Lung (tissue), 11 donors: ENCODE measurements at regions not wholly inside any gene's neighbourhood (a gene's known extent, or its start where the extent isn't known, plus 50 kb on each side); places are given as distances from the start of the nearest gene placed in this dataset.

Experiments used
- ATAC-seq: fragments of 200-7000 bp; cut with Tn5 transposase; one replicate; pipeline ENCODE4 v1.9.1; 2020; ENCODE audit warnings: moderate number of reproducible peaks; ENCODE audit not compliant: insufficient read depth, low FRiP score
- DNase-seq, 3 donors: peaks; one replicate each; pipeline ENCODE4 v3.0.0-alpha.2; 2013 to 2017
- H3K27ac ChIP-seq, 2 donors: one replicate each; pipeline ENCODE4 v1.5.1; 2013; ENCODE audit warnings: mild to moderate bottlenecking in 2 of 2, moderate library complexity in 2 of 2, control low read depth in 1 of 2, inconsistent platforms in 1 of 2, low read depth in 1 of 2, low read length in 1 of 2
- H3K27me3 ChIP-seq, 3 donors: one replicate each; pipeline ENCODE4 v1.5.1; 2013; ENCODE audit warnings: low read length in 2 of 3; ENCODE audit not compliant: control insufficient read depth in 3 of 3, insufficient read depth in 3 of 3
- H3K36me3 ChIP-seq, 4 donors: one replicate each; pipeline ENCODE4 v1.5.1; 2013; ENCODE audit warnings: low read length in 4 of 4, mild to moderate bottlenecking in 1 of 4, moderate library complexity in 1 of 4; ENCODE audit not compliant: control insufficient read depth in 4 of 4, insufficient read depth in 4 of 4
- H3K4me1 ChIP-seq, 5 donors: one replicate each; pipeline ENCODE4 v1.5.1; 2013; ENCODE audit warnings: low read length in 5 of 5, mild to moderate bottlenecking in 2 of 5, moderate library complexity in 1 of 5; ENCODE audit not compliant: control insufficient read depth in 5 of 5, insufficient read depth in 5 of 5
- H3K4me3 ChIP-seq: one replicate; pipeline ENCODE4 v1.5.1; 2013; ENCODE audit warnings: mild to moderate bottlenecking, control low read depth, moderate library complexity
- H3K9ac ChIP-seq, 2 donors: one replicate each; pipeline ENCODE4 v1.5.1; 2013; ENCODE audit warnings: low read length in 2 of 2, control low read depth in 1 of 2; ENCODE audit not compliant: insufficient read depth in 1 of 2
- H3K9me3 ChIP-seq, 4 donors: one replicate each; pipeline ENCODE4 v1.5.1; 2013; ENCODE audit warnings: low read length in 3 of 4, mild to moderate bottlenecking in 1 of 4, moderate library complexity in 1 of 4; ENCODE audit not compliant: control insufficient read depth in 4 of 4, insufficient read depth in 3 of 4
- WGBS, 2 donors: extraction: QIAGEN DNeasy Blood & Tissue Kit; methylation state at CpG; one replicate each; pipeline ENCODE4 v1.1.7; 2013; 5-methylcytosine and 5-hydroxymethylcytosine counted together
- TF ChIP-seq, protein P1 (sequence below): IDR thresholded peaks from 2 replicates; pipeline ENCODE4 v1.5.1; 2012; ENCODE audit warnings: mild to moderate bottlenecking; ENCODE audit errors: control extremely low read depth, extremely low read depth
- donor health status: control.
- donor health status: control.
- donor health status: Bipolar disorder and iron deficiency.
- donor health status: healthy.
- donor health status: DM: yes; HTN: yes; CAD: no.

DNA sequence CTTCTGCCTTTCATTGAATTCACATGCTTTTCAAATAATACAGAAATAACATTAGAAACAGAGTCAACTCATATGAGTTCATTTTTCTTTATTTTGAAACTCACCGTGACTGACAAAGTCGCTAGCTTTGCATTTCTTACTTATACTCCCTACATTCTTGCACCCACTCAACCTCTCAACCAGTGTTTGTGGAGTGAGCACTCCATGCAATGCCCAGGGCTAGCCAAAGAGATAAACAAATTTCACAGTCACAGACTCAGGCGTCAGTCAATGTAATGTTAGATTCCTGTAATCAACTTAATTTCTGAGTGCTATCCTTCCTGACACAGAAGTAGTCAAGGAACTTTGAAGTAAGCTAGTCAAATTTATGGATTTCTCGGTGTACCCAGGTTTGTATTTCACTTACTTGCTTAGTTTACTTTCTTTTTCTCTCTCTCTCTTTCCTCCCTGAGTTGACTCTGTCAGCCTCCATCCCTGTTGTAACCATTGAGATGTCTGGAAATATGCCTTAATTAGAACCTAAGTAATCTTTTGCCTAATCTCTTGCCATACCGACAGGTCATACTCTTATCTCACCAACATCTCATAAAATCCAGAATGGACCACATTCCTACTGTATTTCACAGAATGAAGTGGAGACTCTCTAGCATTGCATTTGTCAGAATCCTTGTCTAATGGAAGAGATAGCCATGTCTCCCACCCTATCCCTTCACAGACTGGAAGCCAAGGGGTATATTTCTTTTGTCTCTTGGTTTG lies 413.0 kb downstream of the AEBP2 start:
- no peak overlapping the region for H3K4me3 ChIP-seq
- H3K9ac ChIP-seq, result no peak overlapping the region
- H3K27me3 ChIP-seq, result no peaks in the 10 kb centered on the region
- no peaks in the 10 kb centered on the region for H3K36me3 ChIP-seq
- TF ChIP-seq, protein P1, sequence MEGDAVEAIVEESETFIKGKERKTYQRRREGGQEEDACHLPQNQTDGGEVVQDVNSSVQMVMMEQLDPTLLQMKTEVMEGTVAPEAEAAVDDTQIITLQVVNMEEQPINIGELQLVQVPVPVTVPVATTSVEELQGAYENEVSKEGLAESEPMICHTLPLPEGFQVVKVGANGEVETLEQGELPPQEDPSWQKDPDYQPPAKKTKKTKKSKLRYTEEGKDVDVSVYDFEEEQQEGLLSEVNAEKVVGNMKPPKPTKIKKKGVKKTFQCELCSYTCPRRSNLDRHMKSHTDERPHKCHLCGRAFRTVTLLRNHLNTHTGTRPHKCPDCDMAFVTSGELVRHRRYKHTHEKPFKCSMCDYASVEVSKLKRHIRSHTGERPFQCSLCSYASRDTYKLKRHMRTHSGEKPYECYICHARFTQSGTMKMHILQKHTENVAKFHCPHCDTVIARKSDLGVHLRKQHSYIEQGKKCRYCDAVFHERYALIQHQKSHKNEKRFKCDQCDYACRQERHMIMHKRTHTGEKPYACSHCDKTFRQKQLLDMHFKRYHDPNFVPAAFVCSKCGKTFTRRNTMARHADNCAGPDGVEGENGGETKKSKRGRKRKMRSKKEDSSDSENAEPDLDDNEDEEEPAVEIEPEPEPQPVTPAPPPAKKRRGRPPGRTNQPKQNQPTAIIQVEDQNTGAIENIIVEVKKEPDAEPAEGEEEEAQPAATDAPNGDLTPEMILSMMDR, result no peak
- no peak for DNase-seq
- H3K9me3 ChIP-seq, result peaks cover 0 to 8% (median under 1%) of the 10 kb centered on the region in 4 donors
- no peak for ATAC-seq
- peaks cover 0 to 39% (median 14%) of the 10 kb centered on the region in 5 donors for H3K4me1 ChIP-seq
- H3K27ac ChIP-seq, result no peak overlapping the region
- WGBS, 2 donors, result 69 to 87% methylated on average over 5 of the region's 5 CpGs

DNA sequence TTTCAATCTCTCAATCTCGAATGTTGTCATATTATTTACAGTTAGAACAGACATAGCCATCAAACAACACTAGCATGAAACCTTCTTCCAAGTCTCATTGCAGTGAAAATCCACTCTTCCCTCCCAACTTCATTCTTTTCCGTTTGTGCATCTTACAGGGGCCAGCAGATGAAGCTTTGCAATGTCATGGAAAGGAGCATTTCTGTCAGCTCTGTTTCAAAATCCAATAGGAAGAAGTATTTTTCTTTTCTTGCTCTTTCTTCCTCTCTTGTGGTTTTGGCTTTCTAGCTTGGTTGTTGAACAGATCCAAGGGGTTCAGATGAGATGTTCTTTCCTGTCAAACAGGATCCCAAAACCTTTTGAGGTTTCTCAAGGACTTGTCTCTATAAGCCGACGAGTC lies 416.6 kb downstream of the AEBP2 start:
- Histone ChIP-seq H3K36me3 (no peaks in the 10 kb centered on the region), H3K4me3 (no peak overlapping the region), H3K4me1 (peaks cover 0 to 26% (median 12%) of the 10 kb centered on the region in 5 donors), H3K9ac (peak overlapping the region in 1 of 2 donors; percentile 0), H3K9me3 (peaks cover 0 to 8% (median 0%) of the 10 kb centered on the region in 4 donors), H3K27me3 (no peaks in the 10 kb centered on the region), H3K27ac (peak overlapping the region in 1 of 2 donors; percentile 66)
- ATAC-seq, result peak; percentile 37
- 32 to 33% methylated on average over 4 of the region's 4 CpGs for WGBS, 2 donors
- peak in 2 of 3 donors; percentile 56 to 66 for DNase-seq
- TF ChIP-seq, protein P1, result no peak

DNA sequence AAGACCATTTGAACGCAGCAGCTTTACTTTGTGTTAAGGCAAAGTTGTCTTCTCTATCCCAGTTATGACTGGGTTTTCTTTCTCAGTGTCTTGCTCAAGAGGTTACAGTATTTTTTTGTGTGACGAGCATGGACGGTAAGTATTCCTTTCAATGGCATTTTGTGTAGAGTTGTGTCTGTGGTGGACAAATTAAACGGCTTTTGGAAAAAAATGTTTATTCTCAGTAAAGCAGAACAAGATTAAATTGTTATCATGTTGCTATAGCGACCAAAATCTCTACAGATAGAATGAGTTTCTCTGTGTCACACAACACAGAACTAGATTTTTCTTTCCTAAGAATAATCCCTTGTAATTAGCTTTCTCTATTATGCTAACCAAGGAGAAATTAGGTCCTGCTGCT lies 417.1 kb downstream of the AEBP2 start:
- DNase-seq (peak in 2 of 3 donors; percentile 78 to 86), ATAC-seq (no peak)
- no peak overlapping the region for H3K4me3 ChIP-seq
- H3K9me3 ChIP-seq, result peaks cover 0 to 8% (median 0%) of the 10 kb centered on the region in 4 donors
- H3K4me1 ChIP-seq, result peaks cover 0 to 23% (median 12%) of the 10 kb centered on the region in 5 donors
- no peaks in the 10 kb centered on the region for H3K36me3 ChIP-seq
- no peaks in the 10 kb centered on the region for H3K27me3 ChIP-seq
- H3K9ac ChIP-seq, result peak overlapping the region in 1 of 2 donors; percentile 0
- TF ChIP-seq, protein P1, result no peak
- 55 to 72% methylated on average over 5 of the region's 5 CpGs for WGBS, 2 donors
- H3K27ac ChIP-seq, result peak overlapping the region in 1 of 2 donors; percentile 66
